ENCODE measurements at regions not wholly inside any gene's neighbourhood (a gene's known extent, or its start where the extent isn't known, plus 50 kb on each side); places are given as distances from the start of the nearest gene placed in this dataset.

DNA sequence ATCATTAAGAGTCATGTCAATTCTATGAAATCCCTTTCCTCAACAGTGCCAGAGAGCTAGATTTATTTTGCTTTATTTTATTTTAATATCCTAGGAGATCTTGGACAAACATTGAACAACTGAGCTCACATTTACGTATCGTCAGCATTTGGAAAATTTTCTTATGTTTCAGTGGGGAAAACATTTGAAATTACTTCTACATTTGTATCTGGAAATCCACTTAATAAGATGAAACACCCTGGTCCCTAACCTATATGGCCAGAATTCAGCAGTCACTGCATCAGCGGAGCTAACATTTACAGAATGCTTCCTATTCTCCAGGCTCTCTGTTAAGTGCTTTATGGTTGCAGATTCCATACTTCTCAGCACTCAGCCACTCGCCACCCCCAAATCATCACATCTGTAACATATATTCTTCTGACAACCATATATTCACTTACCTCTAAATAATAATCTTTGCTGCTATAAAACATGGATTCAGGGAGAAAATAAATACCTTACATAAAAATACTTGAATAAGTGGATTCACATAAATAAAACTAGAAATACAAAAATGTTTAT, 773.9 kb downstream of the JRKL start:
- no peak overlapping the region for H2AFZ ChIP-seq (replicated peaks; ENCODE audit: low read length, poor library complexity)
- BruUV-seq (replicated peaks): no TSS peak
- POLR2A ChIA-PET (ENCODE audit: unreplicated experiment): no interaction called here

More for the DNA sequence above, 773.9 kb downstream of the JRKL start:
- Histone ChIP-seq H2BK20ac (ENCODE audit: low read depth, low read length) (no peak overlapping the region), H3K27ac (ENCODE audit: insufficient read depth, low read length) (no peak overlapping the region), H2BK15ac (ENCODE audit: low read depth, low read length) (no peak overlapping the region), H4K20me1 (ENCODE audit: insufficient read depth, low read length) (no peaks in the 10 kb centered on the region), H3K23ac (ENCODE audit: low read depth, low read length) (no peak overlapping the region), H4K91ac (ENCODE audit: insufficient read depth, low read depth, low read length) (no peak overlapping the region), H2AK5ac (ENCODE audit: low read depth, low read length) (no peak overlapping the region), H3K14ac (replicated peaks; ENCODE audit: low read depth, low read length) (no peak overlapping the region), H3K79me1 (ENCODE audit: low read depth in 1 of 2, low read length in 2 of 2) (no peaks in the 10 kb centered on the region), H3K4me1 (ENCODE audit: control insufficient read depth, insufficient read depth, low read length) (no peaks in the 10 kb centered on the region), H2AK9ac (replicated peaks; ENCODE audit: low read depth, low read length, poor library complexity) (no peak overlapping the region), H3K18ac (ENCODE audit: low read depth, low read length) (no peak overlapping the region), H3K9ac (ENCODE audit: low read depth, low read length) (no peak overlapping the region), H3K56ac (ENCODE audit: extremely low read depth, insufficient read depth, low read length) (no peak overlapping the region), H3K36me3 (ENCODE audit: control insufficient read depth, insufficient read depth, low read length) (no peaks in the 10 kb centered on the region), H3K4me3 (ENCODE audit: insufficient read depth, low read depth, low read length) (no peak overlapping the region), H3K4me2 (ENCODE audit: low read depth, low read length) (no peak overlapping the region), H2BK120ac (ENCODE audit: low read depth, low read length) (no peak overlapping the region), H4K8ac (ENCODE audit: low read depth in 2 of 2, low read length in 2 of 2) (no peak overlapping the region), H3K9me3 (ENCODE audit: control insufficient read depth, insufficient read depth, low read length) (peaks cover 2% of the 10 kb centered on the region), H3K9me1 (ENCODE audit: insufficient read depth, low read length) (no peaks in the 10 kb centered on the region), H3K27me3 (ENCODE audit: control insufficient read depth, insufficient read depth, low read length) (no peaks in the 10 kb centered on the region), H3K4ac (ENCODE audit: low read depth, low read length) (no peak overlapping the region), H2BK5ac (ENCODE audit: low read depth, low read length, poor library complexity, severe bottlenecking) (no peak overlapping the region), H4K5ac (ENCODE audit: low read depth, low read length) (no peak overlapping the region)
- CTCF ChIA-PET: no interaction called here
- dilution Hi-C loops (cut with HindIII; ENCODE audit: low sequenced_read_pairs, unreplicated experiment): no loop called here
- WGBS, 2 experiments (ENCODE audit: extremely low coverage in 2 of 2, insufficient read length in 1 of 2): 40% methylated on average over 1 of the region's 4 CpGs; no CpG with 5 or more reads in 1 of the 2 experiments
- in situ Hi-C loops (cut with MboI; ENCODE audit: low sequenced_read_pairs): no loop called here
- TF ChIP-seq RFX5 (IDR thresholded peaks at IDR 0.05; ENCODE audit: low read depth, low read length) (no peak), MAZ (IDR thresholded peaks at IDR 0.05; ENCODE audit: borderline replicate concordance, low read depth, low read length) (no peak), BHLHE40 (IDR thresholded peaks at IDR 0.05; ENCODE audit: low read depth, low read length) (no peak), MAFK (IDR thresholded peaks at IDR 0.05; ENCODE audit: low read depth, low read length) (no peak)
- TF ChIP-seq, protein P1, sequence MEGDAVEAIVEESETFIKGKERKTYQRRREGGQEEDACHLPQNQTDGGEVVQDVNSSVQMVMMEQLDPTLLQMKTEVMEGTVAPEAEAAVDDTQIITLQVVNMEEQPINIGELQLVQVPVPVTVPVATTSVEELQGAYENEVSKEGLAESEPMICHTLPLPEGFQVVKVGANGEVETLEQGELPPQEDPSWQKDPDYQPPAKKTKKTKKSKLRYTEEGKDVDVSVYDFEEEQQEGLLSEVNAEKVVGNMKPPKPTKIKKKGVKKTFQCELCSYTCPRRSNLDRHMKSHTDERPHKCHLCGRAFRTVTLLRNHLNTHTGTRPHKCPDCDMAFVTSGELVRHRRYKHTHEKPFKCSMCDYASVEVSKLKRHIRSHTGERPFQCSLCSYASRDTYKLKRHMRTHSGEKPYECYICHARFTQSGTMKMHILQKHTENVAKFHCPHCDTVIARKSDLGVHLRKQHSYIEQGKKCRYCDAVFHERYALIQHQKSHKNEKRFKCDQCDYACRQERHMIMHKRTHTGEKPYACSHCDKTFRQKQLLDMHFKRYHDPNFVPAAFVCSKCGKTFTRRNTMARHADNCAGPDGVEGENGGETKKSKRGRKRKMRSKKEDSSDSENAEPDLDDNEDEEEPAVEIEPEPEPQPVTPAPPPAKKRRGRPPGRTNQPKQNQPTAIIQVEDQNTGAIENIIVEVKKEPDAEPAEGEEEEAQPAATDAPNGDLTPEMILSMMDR (conservative IDR thresholded peaks at IDR 0.05; ENCODE audit: low read depth, low read length): no peak
- TF ChIP-seq, protein P2, sequence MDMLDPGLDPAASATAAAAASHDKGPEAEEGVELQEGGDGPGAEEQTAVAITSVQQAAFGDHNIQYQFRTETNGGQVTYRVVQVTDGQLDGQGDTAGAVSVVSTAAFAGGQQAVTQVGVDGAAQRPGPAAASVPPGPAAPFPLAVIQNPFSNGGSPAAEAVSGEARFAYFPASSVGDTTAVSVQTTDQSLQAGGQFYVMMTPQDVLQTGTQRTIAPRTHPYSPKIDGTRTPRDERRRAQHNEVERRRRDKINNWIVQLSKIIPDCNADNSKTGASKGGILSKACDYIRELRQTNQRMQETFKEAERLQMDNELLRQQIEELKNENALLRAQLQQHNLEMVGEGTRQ (IDR thresholded peaks at IDR 0.05; ENCODE audit: low read depth, low read length): no peak
- no peak for ATAC-seq (ENCODE audit: low read depth)
- no peak for DNase-seq
- intact Hi-C loops (cut with micrococcal nuclease): no loop called here

Measured in IMR-90 (cell line).